Tibial artery (tissue), 4 donors: ENCODE measurements at regions not wholly inside any gene's neighbourhood (a gene's known extent, or its start where the extent isn't known, plus 50 kb on each side); places are given as distances from the start of the nearest gene placed in this dataset.

ENCODE experiments used
- DNase-seq, 2 donors: peaks; one replicate each; pipeline ENCODE4 v3.0.0-alpha.2; 2019
- H3K27ac ChIP-seq, 2 donors: fragments of 200-600 bp; sonication (generic) in 1 of 2; 1 replicate in 1 of 2; 2 replicates in 1 of 2; pipeline ENCODE4 v1.5.1; 2018 to 2019; ENCODE audit warnings: mild to moderate bottlenecking in 1 of 2
- H3K27me3 ChIP-seq, 2 donors: fragments of 200-600 bp; sonication (generic) in 1 of 2; one replicate each; pipeline versions ENCODE4 v1.5.1 to v1.6.0; 2016 to 2019
- H3K36me3 ChIP-seq, 3 donors: fragments of 200-600 bp; sonication (generic) in 2 of 3; one replicate each; pipeline ENCODE4 v1.5.1; 2016 to 2019; ENCODE audit warnings: mild to moderate bottlenecking in 2 of 3
- H3K4me1 ChIP-seq, 4 donors: fragments of 200-600 bp; sonication (generic) in 2 of 4; 1 replicate in 3 of 4; 2 replicates in 1 of 4; pipeline ENCODE4 v1.5.1; 2016 to 2019
- H3K4me3 ChIP-seq, 2 donors: fragments of 200-600 bp; sonication (generic) in 1 of 2; 1 replicate in 1 of 2; 2 replicates in 1 of 2; pipeline ENCODE4 v1.5.1; 2018 to 2019; ENCODE audit warnings: mild to moderate bottlenecking in 2 of 2
- H3K9me3 ChIP-seq, 3 donors: fragments of 200-600 bp; sonication (generic) in 1 of 3; one replicate each; pipeline ENCODE4 v1.5.1; 2016 to 2019
- intact Hi-C: fragments of 100-400 bp; cut with DNase I; formaldehyde crosslinking; loops from one replicate; pipeline ENCODE4 v1.15.0; 2023; ENCODE audit warnings: low total_unique reads
- TF ChIP-seq, protein P1 (sequence below), 2 experiments: fragments of 200-600 bp in 1 of 2; fragments of 450-650 bp in 1 of 2; IDR thresholded peaks; one replicate each; pipeline ENCODE4 v1.5.1; 2017 to 2019; ENCODE audit warnings: antibody characterized with exemption in 2 of 2, mild to moderate bottlenecking in 1 of 2, moderate library complexity in 1 of 2

DNA sequence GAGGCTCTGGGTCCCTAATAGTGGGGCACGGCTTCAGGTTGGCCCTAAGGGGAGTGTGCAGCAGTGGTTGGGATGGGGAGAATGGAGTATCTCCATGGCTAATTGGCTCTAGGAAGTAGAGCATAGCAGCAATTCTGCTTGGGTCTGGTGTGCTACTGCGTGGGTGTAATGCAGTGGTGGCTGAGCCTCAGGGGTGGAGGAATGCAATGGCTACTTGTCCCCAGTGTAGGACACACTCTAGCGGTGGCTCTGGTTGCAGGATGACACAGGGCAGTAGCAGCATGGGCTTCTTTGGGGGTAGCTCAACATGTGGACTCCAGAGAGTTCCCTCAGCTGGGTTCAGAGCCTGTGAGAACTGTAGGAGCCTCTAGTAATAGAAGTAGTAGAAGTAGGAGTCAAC, 91.2 kb upstream of the FAM78B start:
- intact Hi-C loops, result no loop called here
- no peak for DNase-seq
- TF ChIP-seq, protein P1, sequence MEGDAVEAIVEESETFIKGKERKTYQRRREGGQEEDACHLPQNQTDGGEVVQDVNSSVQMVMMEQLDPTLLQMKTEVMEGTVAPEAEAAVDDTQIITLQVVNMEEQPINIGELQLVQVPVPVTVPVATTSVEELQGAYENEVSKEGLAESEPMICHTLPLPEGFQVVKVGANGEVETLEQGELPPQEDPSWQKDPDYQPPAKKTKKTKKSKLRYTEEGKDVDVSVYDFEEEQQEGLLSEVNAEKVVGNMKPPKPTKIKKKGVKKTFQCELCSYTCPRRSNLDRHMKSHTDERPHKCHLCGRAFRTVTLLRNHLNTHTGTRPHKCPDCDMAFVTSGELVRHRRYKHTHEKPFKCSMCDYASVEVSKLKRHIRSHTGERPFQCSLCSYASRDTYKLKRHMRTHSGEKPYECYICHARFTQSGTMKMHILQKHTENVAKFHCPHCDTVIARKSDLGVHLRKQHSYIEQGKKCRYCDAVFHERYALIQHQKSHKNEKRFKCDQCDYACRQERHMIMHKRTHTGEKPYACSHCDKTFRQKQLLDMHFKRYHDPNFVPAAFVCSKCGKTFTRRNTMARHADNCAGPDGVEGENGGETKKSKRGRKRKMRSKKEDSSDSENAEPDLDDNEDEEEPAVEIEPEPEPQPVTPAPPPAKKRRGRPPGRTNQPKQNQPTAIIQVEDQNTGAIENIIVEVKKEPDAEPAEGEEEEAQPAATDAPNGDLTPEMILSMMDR (IDR thresholded peaks at IDR 0.05), result no peak
- H3K36me3 ChIP-seq, result no peaks in the 10 kb centered on the region
- no peak overlapping the region for H3K4me3 ChIP-seq
- H3K27me3 ChIP-seq, result no peaks in the 10 kb centered on the region
- no peak overlapping the region for H3K27ac ChIP-seq
- peaks cover 0 to 17% (median 11%) of the 10 kb centered on the region in 3 donors for H3K9me3 ChIP-seq
- no peaks in the 10 kb centered on the region for H3K4me1 ChIP-seq

DNA sequence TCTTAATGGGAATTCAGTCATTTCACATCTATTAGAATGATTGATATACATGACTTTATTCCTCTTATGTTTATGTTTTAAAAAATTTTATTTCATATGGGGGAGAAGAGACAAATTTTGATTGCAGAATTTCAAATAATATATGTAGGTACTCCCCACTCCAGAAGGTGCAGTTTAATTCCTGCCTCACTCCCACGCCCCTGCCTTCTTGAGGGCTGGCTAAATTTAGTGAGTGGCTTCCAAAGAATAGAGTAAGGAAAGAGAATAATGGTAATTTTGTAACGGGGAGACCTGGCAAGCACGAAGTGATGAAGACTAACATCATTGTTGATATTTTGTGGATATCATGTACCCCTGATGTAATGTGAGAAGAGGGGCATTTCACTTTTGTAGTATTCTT, 94.7 kb upstream of the FAM78B start:
- no peak overlapping the region for H3K27ac ChIP-seq
- DNase-seq, result no peak
- no peaks in the 10 kb centered on the region for H3K4me1 ChIP-seq
- H3K4me3 ChIP-seq, result no peak overlapping the region
- intact Hi-C loops, result no loop called here
- no peaks in the 10 kb centered on the region for H3K27me3 ChIP-seq
- TF ChIP-seq, protein P1 (IDR thresholded peaks at IDR 0.05), result no peak
- peaks cover 0 to 12% (median 8%) of the 10 kb centered on the region in 3 donors for H3K9me3 ChIP-seq
- no peaks in the 10 kb centered on the region for H3K36me3 ChIP-seq

DNA sequence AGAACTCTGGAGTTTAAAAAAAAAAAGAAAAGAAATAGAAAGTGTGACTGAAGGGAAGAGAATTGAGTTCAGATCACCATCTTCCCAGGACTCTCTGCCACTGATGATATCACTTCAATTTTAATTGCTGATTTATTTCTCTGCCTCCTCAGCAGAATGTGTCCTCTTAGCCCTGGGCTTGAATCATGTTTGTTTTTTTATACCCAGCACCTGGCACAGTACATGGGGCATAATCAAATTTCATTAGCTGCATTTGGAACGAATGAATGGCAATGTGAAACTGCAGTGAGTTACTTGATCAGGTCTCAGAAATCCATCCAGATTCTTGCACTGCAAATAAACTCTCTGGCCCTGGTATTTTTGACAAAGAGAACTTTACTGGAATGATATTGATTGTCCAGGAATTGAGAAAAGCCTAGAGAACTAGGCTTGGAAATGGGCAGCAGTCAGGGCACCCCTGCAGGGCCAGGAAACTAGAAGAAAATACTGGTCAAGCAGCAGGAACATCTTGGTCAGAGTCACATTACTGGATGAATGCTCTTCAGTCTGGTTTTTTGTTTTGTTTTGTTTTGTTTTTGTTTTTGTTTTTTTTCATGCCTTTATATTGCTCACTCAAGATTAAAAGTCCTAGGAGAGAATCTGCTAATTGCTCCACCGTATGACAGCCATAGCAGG, 103.8 kb upstream of the FAM78B start:
- H3K9me3 ChIP-seq, result no peaks in the 10 kb centered on the region
- TF ChIP-seq, protein P1 (IDR thresholded peaks at IDR 0.05), result no peak
- intact Hi-C loops, result no loop called here
- no peaks in the 10 kb centered on the region for H3K27me3 ChIP-seq
- no peaks in the 10 kb centered on the region for H3K36me3 ChIP-seq
- H3K4me3 ChIP-seq, result no peak overlapping the region
- no peaks in the 10 kb centered on the region for H3K4me1 ChIP-seq
- no peak overlapping the region for H3K27ac ChIP-seq
- DNase-seq, result no peak

DNA sequence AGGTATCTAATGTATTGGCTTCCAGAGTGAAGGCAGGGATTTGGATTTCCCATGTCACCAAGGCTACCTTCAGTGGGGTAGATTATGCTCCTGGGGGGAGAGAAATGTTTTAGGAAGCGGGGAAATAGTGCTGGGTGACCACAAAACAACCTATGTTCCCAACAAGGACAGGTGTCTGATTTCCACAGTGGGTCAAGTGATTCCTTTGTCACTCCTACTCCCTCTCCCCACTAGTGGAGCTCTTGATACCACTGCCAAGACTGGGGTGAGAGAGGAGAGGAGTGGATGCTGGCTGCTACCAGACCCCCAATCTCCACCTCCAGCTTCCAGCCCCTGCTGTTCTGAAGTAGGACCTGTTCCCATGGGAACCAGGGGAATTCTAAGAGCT, 104.3 kb upstream of the FAM78B start:
- H3K27ac ChIP-seq, result no peak overlapping the region
- intact Hi-C loops, result no loop called here
- DNase-seq, result no peak
- TF ChIP-seq, protein P1 (IDR thresholded peaks at IDR 0.05), result no peak
- H3K4me1 ChIP-seq, result no peaks in the 10 kb centered on the region
- H3K9me3 ChIP-seq, result no peaks in the 10 kb centered on the region
- no peak overlapping the region for H3K4me3 ChIP-seq
- no peaks in the 10 kb centered on the region for H3K27me3 ChIP-seq
- H3K36me3 ChIP-seq, result no peaks in the 10 kb centered on the region

DNA sequence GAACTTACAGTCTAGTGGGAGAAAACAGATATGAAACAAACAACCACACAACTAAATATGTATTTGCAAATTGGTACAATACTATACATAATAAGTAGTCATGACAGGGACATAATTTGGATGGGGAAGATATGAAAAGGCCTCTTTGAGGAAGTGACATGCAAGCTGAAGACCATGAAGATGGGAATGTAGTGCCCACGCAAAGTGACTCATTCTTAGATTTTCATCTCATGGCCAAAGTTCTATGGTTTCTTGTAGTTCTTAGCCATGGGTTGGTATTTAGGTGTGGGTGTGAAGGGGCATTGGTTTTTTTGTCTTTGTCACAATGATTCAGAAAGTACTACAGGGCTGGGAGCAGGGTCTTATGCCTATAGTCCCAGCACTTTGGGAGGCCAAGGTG, 105.4 kb upstream of the FAM78B start:
- Histone ChIP-seq H3K4me1 (no peaks in the 10 kb centered on the region), H3K4me3 (no peak overlapping the region), H3K27me3 (no peaks in the 10 kb centered on the region), H3K27ac (no peak overlapping the region), H3K36me3 (no peaks in the 10 kb centered on the region), H3K9me3 (no peaks in the 10 kb centered on the region)
- intact Hi-C loops, result no loop called here
- TF ChIP-seq, protein P1 (IDR thresholded peaks at IDR 0.05), result no peak
- DNase-seq, result no peak

DNA sequence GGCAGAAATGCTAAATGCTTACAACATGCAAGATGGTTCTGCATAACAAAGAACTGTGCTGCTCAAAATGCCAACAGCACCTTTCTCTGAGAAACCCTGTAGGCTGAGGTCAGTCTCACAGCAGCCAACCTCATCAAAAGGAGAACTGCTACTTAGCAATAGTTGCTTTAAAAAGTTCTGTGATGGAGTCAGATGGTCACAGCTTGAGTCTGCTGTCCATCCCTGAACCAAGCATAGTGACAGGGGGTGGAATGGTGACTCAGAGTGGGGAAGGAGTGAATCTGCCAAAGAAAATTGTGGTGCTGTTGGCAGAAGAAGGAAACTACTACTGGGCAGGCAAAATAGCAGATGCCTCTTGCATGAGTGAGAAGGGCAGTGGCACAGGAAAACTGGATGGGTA, 106.0 kb upstream of the FAM78B start:
- Histone ChIP-seq H3K9me3 (no peaks in the 10 kb centered on the region), H3K36me3 (no peaks in the 10 kb centered on the region), H3K4me1 (no peaks in the 10 kb centered on the region), H3K4me3 (no peak overlapping the region), H3K27ac (no peak overlapping the region), H3K27me3 (no peaks in the 10 kb centered on the region)
- TF ChIP-seq, protein P1 (IDR thresholded peaks at IDR 0.05), result no peak
- no peak for DNase-seq
- intact Hi-C loops, result no loop called here
